ENCODE measurements at regions not wholly inside any gene's neighbourhood (a gene's known extent, or its start where the extent isn't known, plus 50 kb on each side); places are given as distances from the start of the nearest gene placed in this dataset.

DNA sequence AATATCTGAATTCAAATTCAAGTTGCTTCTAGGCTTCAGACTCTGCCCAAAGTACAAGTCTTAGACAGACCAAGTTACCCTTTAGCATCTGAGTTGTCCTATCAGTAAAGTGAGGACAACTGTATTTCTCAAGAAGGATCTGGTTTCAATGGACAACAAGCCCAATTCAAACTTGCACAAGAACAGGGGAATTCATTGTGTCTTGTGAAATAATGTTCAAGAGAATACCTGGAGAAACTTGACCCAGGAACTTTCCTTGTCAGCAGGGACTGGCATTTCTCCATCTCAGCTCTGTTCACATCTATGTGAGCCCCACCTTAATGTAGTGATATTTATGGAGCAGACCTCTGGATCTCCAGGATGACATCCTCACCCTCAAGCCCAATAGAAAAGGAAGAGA is 894.9 kb upstream of the SLC10A2 start:
- no peaks in the 10 kb centered on the region for H4K20me1 ChIP-seq (ENCODE audit: control insufficient read depth, insufficient read depth, low read depth, low read length)
- no peak overlapping the region for H3K4me2 ChIP-seq (ENCODE audit: low read length)
- H3K4me3 ChIP-seq (ENCODE audit: low read length): no peak overlapping the region
- no peaks in the 10 kb centered on the region for H3F3A ChIP-seq (ENCODE audit: control insufficient read depth, insufficient read depth)
- no peaks in the 10 kb centered on the region for H3K79me2 ChIP-seq (ENCODE audit: control insufficient read depth, low read length)
- H3K4me1 ChIP-seq (ENCODE audit: control insufficient read depth, low read length): no peaks in the 10 kb centered on the region
- no peaks in the 10 kb centered on the region for H3K9me3 ChIP-seq (ENCODE audit: control insufficient read depth, insufficient read depth, low read length)
- H3K27ac ChIP-seq (ENCODE audit: low read depth, low read length): no peak overlapping the region
- no peaks in the 10 kb centered on the region for H3K36me3 ChIP-seq (ENCODE audit: control insufficient read depth, low read length)
- TF ChIP-seq, protein P1, sequence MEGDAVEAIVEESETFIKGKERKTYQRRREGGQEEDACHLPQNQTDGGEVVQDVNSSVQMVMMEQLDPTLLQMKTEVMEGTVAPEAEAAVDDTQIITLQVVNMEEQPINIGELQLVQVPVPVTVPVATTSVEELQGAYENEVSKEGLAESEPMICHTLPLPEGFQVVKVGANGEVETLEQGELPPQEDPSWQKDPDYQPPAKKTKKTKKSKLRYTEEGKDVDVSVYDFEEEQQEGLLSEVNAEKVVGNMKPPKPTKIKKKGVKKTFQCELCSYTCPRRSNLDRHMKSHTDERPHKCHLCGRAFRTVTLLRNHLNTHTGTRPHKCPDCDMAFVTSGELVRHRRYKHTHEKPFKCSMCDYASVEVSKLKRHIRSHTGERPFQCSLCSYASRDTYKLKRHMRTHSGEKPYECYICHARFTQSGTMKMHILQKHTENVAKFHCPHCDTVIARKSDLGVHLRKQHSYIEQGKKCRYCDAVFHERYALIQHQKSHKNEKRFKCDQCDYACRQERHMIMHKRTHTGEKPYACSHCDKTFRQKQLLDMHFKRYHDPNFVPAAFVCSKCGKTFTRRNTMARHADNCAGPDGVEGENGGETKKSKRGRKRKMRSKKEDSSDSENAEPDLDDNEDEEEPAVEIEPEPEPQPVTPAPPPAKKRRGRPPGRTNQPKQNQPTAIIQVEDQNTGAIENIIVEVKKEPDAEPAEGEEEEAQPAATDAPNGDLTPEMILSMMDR (IDR thresholded peaks at IDR 0.05; ENCODE audit: low read depth, low read length, poor library complexity, severe bottlenecking): no peak
- no peak for TF ChIP-seq EZH2phosphoT487 (IDR thresholded peaks at IDR 0.05; ENCODE audit: borderline replicate concordance, low read length)
- H3K9me2 ChIP-seq (replicated peaks; ENCODE audit: control insufficient read depth, low read length): no peaks in the 10 kb centered on the region
- no peaks in the 10 kb centered on the region for H3K27me3 ChIP-seq (ENCODE audit: control insufficient read depth, low read length)

DNA sequence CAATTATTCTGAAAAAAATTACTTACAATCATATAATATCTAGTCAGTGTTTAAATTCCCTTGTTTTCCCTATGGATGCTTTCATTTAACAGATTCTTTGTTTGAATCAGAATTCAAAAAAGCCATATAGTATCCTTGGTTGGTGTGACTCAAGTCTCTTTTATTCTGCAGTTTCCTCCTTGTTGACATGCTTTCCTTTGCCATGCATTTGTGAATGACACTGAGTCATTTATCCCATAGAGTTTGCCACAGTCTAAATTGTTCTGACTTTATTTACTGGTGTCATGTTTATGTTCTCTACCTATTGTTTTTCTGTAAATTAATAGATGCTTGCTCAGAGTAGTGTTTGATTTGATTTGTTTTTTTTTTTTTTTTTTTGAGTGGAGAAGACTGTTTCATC is 893.8 kb upstream of the SLC10A2 start:
- no peak overlapping the region for H3K4me2 ChIP-seq (ENCODE audit: low read length)
- no peak overlapping the region for H3K4me3 ChIP-seq (ENCODE audit: low read length)
- H3K27ac ChIP-seq (ENCODE audit: low read depth, low read length): no peak overlapping the region
- no peaks in the 10 kb centered on the region for H3K79me2 ChIP-seq (ENCODE audit: control insufficient read depth, low read length)
- H3K27me3 ChIP-seq (ENCODE audit: control insufficient read depth, low read length): no peaks in the 10 kb centered on the region
- H3K9me2 ChIP-seq (replicated peaks; ENCODE audit: control insufficient read depth, low read length): no peaks in the 10 kb centered on the region
- H3F3A ChIP-seq (ENCODE audit: control insufficient read depth, insufficient read depth): no peaks in the 10 kb centered on the region
- H3K36me3 ChIP-seq (ENCODE audit: control insufficient read depth, low read length): no peaks in the 10 kb centered on the region
- no peaks in the 10 kb centered on the region for H3K9me3 ChIP-seq (ENCODE audit: control insufficient read depth, insufficient read depth, low read length)
- no peak for TF ChIP-seq EZH2phosphoT487 (IDR thresholded peaks at IDR 0.05; ENCODE audit: borderline replicate concordance, low read length)
- TF ChIP-seq, protein P1 (IDR thresholded peaks at IDR 0.05; ENCODE audit: low read depth, low read length, poor library complexity, severe bottlenecking): no peak
- H3K4me1 ChIP-seq (ENCODE audit: control insufficient read depth, low read length): no peaks in the 10 kb centered on the region
- H4K20me1 ChIP-seq (ENCODE audit: control insufficient read depth, insufficient read depth, low read depth, low read length): no peaks in the 10 kb centered on the region

DNA sequence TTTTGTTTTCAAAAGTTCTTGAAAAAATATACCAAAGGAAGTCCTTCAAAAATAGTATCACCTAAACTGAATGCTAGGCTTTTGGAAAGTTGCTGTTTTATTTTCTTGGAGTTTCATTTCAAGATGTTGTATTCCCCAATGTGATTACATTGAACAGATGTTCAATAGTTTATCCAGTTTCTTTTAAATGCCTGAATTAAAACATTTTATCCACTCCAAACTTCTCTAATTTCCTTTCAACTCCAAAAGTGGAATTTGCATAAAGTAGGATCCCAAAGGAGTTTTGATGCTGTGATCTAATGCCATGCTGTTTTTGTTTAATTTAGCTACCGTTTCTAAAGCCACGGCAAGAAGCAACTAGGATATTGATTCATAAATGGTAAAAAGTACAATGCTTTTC is 892.5 kb upstream of the SLC10A2 start:
- Histone ChIP-seq H3K36me3 (ENCODE audit: control insufficient read depth, low read length) (no peaks in the 10 kb centered on the region), H4K20me1 (ENCODE audit: control insufficient read depth, insufficient read depth, low read depth, low read length) (no peaks in the 10 kb centered on the region), H3K27me3 (ENCODE audit: control insufficient read depth, low read length) (no peaks in the 10 kb centered on the region), H3K9me3 (ENCODE audit: control insufficient read depth, insufficient read depth, low read length) (no peaks in the 10 kb centered on the region), H3K27ac (ENCODE audit: low read depth, low read length) (no peak overlapping the region), H3F3A (ENCODE audit: control insufficient read depth, insufficient read depth) (no peaks in the 10 kb centered on the region), H3K9me2 (replicated peaks; ENCODE audit: control insufficient read depth, low read length) (no peaks in the 10 kb centered on the region), H3K4me1 (ENCODE audit: control insufficient read depth, low read length) (no peaks in the 10 kb centered on the region), H3K4me2 (ENCODE audit: low read length) (no peak overlapping the region), H3K79me2 (ENCODE audit: control insufficient read depth, low read length) (no peaks in the 10 kb centered on the region), H3K4me3 (ENCODE audit: low read length) (no peak overlapping the region)
- TF ChIP-seq, protein P1 (IDR thresholded peaks at IDR 0.05; ENCODE audit: low read depth, low read length, poor library complexity, severe bottlenecking): no peak
- no peak for TF ChIP-seq EZH2phosphoT487 (IDR thresholded peaks at IDR 0.05; ENCODE audit: borderline replicate concordance, low read length)

DNA sequence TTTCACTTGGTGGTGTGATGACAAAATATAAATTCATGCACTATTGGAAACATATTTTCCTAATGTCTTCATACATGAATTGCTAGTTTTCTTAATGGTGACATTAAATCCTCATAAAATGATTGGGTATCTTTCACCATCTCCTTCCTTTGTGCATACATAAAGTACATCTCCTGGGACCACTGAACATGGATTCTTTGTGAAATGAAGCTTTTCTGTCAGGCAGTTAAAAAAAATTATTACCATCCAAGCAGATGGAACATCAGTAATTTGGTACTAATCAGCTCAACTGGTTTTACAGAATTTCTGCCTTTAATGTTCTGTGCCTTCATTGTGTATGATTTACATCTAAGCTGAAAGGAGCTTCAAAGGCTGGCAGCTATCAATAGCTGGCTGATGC is 891.7 kb upstream of the SLC10A2 start:
- TF ChIP-seq, protein P1 (IDR thresholded peaks at IDR 0.05; ENCODE audit: low read depth, low read length, poor library complexity, severe bottlenecking): no peak
- TF ChIP-seq EZH2phosphoT487 (IDR thresholded peaks at IDR 0.05; ENCODE audit: borderline replicate concordance, low read length): no peak
- H3K27me3 ChIP-seq (ENCODE audit: control insufficient read depth, low read length): no peaks in the 10 kb centered on the region

More for the DNA sequence above, 891.7 kb upstream of the SLC10A2 start:
- Histone ChIP-seq H3F3A (ENCODE audit: control insufficient read depth, insufficient read depth) (no peaks in the 10 kb centered on the region), H3K4me1 (ENCODE audit: control insufficient read depth, low read length) (no peaks in the 10 kb centered on the region), H3K27ac (ENCODE audit: low read depth, low read length) (no peak overlapping the region), H3K9me2 (replicated peaks; ENCODE audit: control insufficient read depth, low read length) (no peaks in the 10 kb centered on the region), H3K79me2 (ENCODE audit: control insufficient read depth, low read length) (no peaks in the 10 kb centered on the region), H3K4me3 (ENCODE audit: low read length) (no peak overlapping the region), H3K4me2 (ENCODE audit: low read length) (no peak overlapping the region), H3K9me3 (ENCODE audit: control insufficient read depth, insufficient read depth, low read length) (no peaks in the 10 kb centered on the region), H4K20me1 (ENCODE audit: control insufficient read depth, insufficient read depth, low read depth, low read length) (no peaks in the 10 kb centered on the region), H3K36me3 (ENCODE audit: control insufficient read depth, low read length) (no peaks in the 10 kb centered on the region)
